OCI-LY7 (cell line): ENCODE measurements at regions not wholly inside any gene's neighbourhood (a gene's known extent, or its start where the extent isn't known, plus 50 kb on each side); places are given as distances from the start of the nearest gene placed in this dataset.
"Not testable (repeated sequence)": the region's sequence is repeated elsewhere in the genome, so short reads cannot be mapped to it uniquely, and the experiment has no call there.

ENCODE experiments used
- BruUV-seq: library from RNA; stranded (reverse); fragments of 400-500 nt; replicated peaks from 2 replicates; lab custom pipeline; 2021; lab: Mats Ljungman, UMichigan
- CTCF ChIA-PET: fragments of 300-600 bp; sonication (Branson Sonifier 250); formaldehyde crosslinking; loops from one replicate; lab custom pipeline; 2022; ENCODE audit warnings: antibody characterized with exemption; ENCODE audit not compliant: unreplicated experiment; lab: Charles Lee
- POLR2A ChIA-PET: fragments of 300-600 bp; sonication (Branson Sonifier 250); formaldehyde crosslinking; loops from one replicate; lab custom pipeline; 2022; ENCODE audit warnings: antibody characterized with exemption; lab: Charles Lee
- DNase-seq: peaks from one replicate; pipeline ENCODE4 v3.0.0-alpha.2; 2015; ENCODE audit warnings: low spot score
- H2AFZ ChIP-seq: fragments of 200-600 bp; sonication (generic), shearing (Covaris generic); 2 replicates; pipeline ENCODE4 v1.6.1; 2014; ENCODE audit warnings: mild to moderate bottlenecking, antibody characterized with exemption, low read length, moderate library complexity
- H3K27ac ChIP-seq: fragments of 200-600 bp; sonication (generic); 2 replicates; pipeline ENCODE4 v1.5.1; 2014; ENCODE audit warnings: mixed run types, low read depth, mild to moderate bottlenecking, moderate library complexity, low read length, inconsistent platforms; ENCODE audit not compliant: poor library complexity, severe bottlenecking
- H3K36me3 ChIP-seq: fragments of 200-600 bp; sonication (generic); 2 replicates; pipeline ENCODE4 v1.6.1; 2014; ENCODE audit warnings: mild to moderate bottlenecking, antibody characterized with exemption, low read length, moderate library complexity, mixed read lengths; ENCODE audit not compliant: insufficient read depth
- H3K4me1 ChIP-seq: fragments of 200-600 bp; sonication (generic); 2 replicates; pipeline ENCODE4 v1.5.1; 2014; ENCODE audit warnings: mild to moderate bottlenecking, low read length; ENCODE audit not compliant: insufficient read depth, poor library complexity, severe bottlenecking
- H3K4me2 ChIP-seq: fragments of 200-600 bp; sonication (generic); 2 replicates; pipeline ENCODE4 v1.6.1; 2014; ENCODE audit warnings: mild to moderate bottlenecking, low read length
- H3K4me3 ChIP-seq: fragments of 200-600 bp; sonication (generic); 2 replicates; pipeline ENCODE4 v1.5.1; 2014; ENCODE audit warnings: mild to moderate bottlenecking, low read depth, low read length; ENCODE audit not compliant: poor library complexity, severe bottlenecking
- H3K79me2 ChIP-seq: fragments of 200-600 bp; sonication (generic); 2 replicates; pipeline ENCODE4 v1.6.1; 2016; ENCODE audit warnings: low read depth, mild to moderate bottlenecking, low read length, moderate library complexity, mixed read lengths; ENCODE audit not compliant: insufficient read depth
- H3K9me2 ChIP-seq: fragments of 200-600 bp; sonication (generic); 2 replicates; pipeline ENCODE4 v1.6.1; 2016; ENCODE audit warnings: mild to moderate bottlenecking, low read length, mixed read lengths; ENCODE audit not compliant: insufficient read depth
- H3K9me3 ChIP-seq: fragments of 200-600 bp; sonication (generic); 2 replicates; pipeline ENCODE4 v1.6.1; 2014; ENCODE audit warnings: mild to moderate bottlenecking, mixed run types, low read length, mixed read lengths
- H4K20me1 ChIP-seq: fragments of 200-600 bp; sonication (generic); 2 replicates; pipeline ENCODE4 v1.6.1; 2014; ENCODE audit warnings: mild to moderate bottlenecking, antibody characterized with exemption, low read length, moderate library complexity, mixed read lengths; ENCODE audit not compliant: insufficient read depth
- intact Hi-C: fragments of 100-400 bp; cut with micrococcal nuclease; formaldehyde crosslinking; loops from one replicate; pipeline ENCODE4 v1.10.0; 2022; ENCODE audit not compliant: unreplicated experiment

DNA sequence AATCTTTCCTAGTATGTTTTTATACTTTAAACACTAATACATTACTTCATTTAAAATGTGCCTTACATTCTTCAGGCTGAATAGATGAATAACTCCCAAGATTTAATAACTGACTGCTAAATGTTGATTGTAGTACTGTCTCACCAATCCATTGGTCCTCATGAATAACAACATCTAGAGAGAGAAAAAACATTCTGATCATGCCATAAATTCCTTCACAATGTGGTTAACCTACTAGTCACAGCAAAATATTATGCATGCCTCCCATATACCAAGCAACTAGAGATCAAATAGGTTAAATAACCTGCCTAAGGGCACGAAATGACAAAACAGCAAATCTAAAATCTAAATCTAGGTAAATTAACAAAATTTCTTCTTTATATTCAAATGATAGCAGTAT is 66.2 kb downstream of the SYT15 start:
- CTCF ChIA-PET, H3K4me2 ChIP-seq, H3K4me3 ChIP-seq, H3K79me2 ChIP-seq, H3K27ac ChIP-seq, H3K4me1 ChIP-seq, BruUV-seq, DNase-seq, H3K9me3 ChIP-seq, H4K20me1 ChIP-seq, H3K36me3 ChIP-seq, POLR2A ChIA-PET, H3K9me2 ChIP-seq, H2AFZ ChIP-seq, intact Hi-C loops: not testable (repeated sequence)

DNA sequence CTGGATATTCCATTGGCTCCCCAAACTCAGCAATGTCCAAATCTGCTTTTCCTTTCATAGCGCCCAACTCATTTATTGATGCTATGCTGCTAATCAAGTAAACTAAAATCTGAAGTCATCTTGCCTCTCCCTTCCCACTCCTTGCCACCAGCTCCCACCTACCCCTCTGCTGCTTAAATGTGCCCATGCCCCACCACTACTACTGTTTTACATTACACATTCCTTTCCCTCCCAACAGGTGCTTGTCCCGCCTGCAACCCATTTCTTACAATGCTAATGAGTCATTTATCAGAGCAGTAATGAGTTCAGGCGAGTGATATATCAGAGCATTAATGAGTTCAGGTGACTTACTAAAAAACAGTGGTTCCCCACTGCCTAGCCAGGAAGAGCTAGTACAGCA is 67.2 kb downstream of the SYT15 start:
- H4K20me1 ChIP-seq, H3K9me3 ChIP-seq, H3K36me3 ChIP-seq, H3K4me2 ChIP-seq, POLR2A ChIA-PET, DNase-seq, H3K4me1 ChIP-seq, intact Hi-C loops, BruUV-seq, CTCF ChIA-PET, H3K4me3 ChIP-seq, H3K27ac ChIP-seq, H3K9me2 ChIP-seq, H3K79me2 ChIP-seq, H2AFZ ChIP-seq: not testable (repeated sequence)

DNA sequence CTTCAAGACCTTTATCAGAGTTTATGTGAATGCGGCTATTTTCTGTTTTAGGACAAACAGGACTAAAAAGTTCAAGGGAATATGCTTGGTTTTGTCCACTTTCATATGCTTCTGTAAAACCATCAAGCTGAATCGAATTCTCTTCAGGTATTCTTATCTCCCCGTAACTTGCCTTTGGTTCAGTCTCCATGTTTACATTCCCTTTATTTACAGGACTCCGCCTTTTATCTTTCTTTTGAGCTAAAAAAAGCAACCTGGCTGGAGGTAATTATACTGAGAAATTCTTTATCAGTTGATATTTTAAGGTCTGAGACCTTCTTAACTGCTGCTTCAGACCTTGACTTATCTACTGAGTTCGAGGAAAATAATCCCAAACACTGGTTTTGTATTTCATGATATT is 72.0 kb downstream of the SYT15 start:
- H4K20me1 ChIP-seq, H3K4me2 ChIP-seq, H3K9me2 ChIP-seq, H3K36me3 ChIP-seq, H3K9me3 ChIP-seq, H3K79me2 ChIP-seq, intact Hi-C loops, CTCF ChIA-PET, DNase-seq, BruUV-seq, H3K4me3 ChIP-seq, POLR2A ChIA-PET, H3K27ac ChIP-seq, H3K4me1 ChIP-seq, H2AFZ ChIP-seq: not testable (repeated sequence)

DNA sequence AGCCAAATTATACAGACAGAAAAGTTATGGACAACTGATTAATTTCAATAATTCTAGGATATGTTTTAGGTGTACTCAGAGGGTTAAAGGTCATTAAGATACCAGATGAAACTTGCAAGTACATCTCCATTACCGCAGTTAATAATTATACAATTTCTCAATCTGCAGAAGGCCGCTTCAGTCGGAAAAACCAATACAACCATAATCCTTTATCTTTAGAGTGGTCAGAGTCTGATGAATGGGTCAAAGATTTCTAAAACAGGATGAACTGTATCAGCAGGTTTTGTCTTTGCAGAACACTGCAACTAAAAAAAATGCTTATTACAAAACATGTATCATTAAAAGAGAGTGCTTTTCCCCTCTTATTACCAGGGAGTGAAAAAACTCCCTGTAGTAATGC is 78.5 kb downstream of the SYT15 start:
- H4K20me1 ChIP-seq, H3K4me3 ChIP-seq, H3K9me3 ChIP-seq, CTCF ChIA-PET, POLR2A ChIA-PET, H3K4me1 ChIP-seq, intact Hi-C loops, H3K79me2 ChIP-seq, H3K36me3 ChIP-seq, BruUV-seq, H2AFZ ChIP-seq, DNase-seq, H3K9me2 ChIP-seq, H3K4me2 ChIP-seq, H3K27ac ChIP-seq: not testable (repeated sequence)

DNA sequence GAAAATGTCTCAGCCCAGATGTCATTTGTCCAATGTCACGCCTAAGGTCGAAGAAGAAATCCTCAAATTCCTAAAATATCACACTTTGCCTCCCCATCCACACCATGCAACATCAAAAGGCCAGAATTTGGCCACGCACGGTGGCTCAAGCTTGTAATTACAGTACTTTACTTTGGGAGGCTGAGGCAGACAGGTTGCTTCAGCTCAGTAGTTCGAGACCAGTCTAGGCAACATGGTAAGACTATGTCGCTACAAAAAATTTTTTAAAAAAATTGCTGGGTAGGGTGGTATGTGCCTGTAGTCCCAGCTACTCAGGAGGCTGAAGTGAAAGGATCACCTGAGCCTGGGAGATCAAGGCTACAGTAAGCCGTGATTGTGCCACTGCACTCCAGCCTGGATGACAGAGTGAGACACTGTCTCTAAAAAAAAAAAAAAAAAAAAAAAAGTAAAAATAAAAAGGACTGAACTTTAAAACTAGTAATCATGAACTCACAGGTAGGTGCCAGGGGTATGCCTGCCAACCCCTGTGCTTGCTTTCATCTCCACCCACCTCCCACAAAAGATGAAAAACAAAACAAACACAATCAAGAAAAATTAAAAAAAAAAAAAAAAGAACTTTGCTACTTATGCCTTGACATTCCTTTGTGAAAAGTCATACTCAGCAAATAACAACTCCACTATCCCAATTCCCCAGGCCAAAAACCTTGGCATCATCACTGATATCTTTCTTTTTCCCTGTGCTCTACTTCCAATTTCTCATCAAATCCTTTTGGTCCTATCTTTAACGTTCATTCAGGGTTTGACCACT is 81.3 kb downstream of the SYT15 start:
- H3K36me3 ChIP-seq, DNase-seq, H2AFZ ChIP-seq, H3K4me1 ChIP-seq, H3K27ac ChIP-seq, H3K4me3 ChIP-seq, POLR2A ChIA-PET, BruUV-seq, CTCF ChIA-PET, H3K9me3 ChIP-seq, H3K4me2 ChIP-seq, H3K79me2 ChIP-seq, H3K9me2 ChIP-seq, intact Hi-C loops, H4K20me1 ChIP-seq: not testable (repeated sequence)

DNA sequence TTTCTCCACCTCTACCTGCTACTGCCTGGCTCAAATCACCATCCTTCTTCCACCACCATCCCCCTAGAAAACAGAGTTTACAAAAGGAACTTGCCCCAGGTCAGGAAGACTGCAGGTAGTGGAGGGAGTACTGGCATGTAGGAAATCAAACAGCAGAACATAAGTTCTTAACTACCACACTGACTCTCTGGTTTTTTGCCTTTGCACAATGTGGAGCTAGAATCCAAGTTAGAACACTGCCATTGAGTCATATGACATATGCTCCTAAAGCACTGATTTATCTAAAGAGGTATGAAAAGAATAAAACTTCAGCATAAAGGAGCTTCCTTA is 81.9 kb downstream of the SYT15 start:
- intact Hi-C loops, BruUV-seq, POLR2A ChIA-PET, H3K36me3 ChIP-seq, H3K9me2 ChIP-seq, H3K4me2 ChIP-seq, H4K20me1 ChIP-seq, H3K4me1 ChIP-seq, H3K4me3 ChIP-seq, H2AFZ ChIP-seq, DNase-seq, H3K79me2 ChIP-seq, H3K27ac ChIP-seq, CTCF ChIA-PET, H3K9me3 ChIP-seq: not testable (repeated sequence)
